ENCODE measurements at regions not wholly inside any gene's neighbourhood (a gene's known extent, or its start where the extent isn't known, plus 50 kb on each side); places are given as distances from the start of the nearest gene placed in this dataset.

GRCh38 chr10:6909905-6910560 is 330.0 kb upstream of the PRKCQ start:
- no peak for TF ChIP-seq ZNF488 (tag by site-specific recombination; IDR thresholded peaks at IDR 0.05)
- TF ChIP-seq ZNF23 (tag by site-specific recombination; IDR thresholded peaks at IDR 0.05; ENCODE audit: borderline replicate concordance) = no peak
- TF ChIP-seq ZNF791 (tag by site-specific recombination; IDR thresholded peaks at IDR 0.05) = no peak
- TF ChIP-seq ZNF549 (tag by site-specific recombination; IDR thresholded peaks at IDR 0.05) = no peak
- no peak for TF ChIP-seq ZNF639 (tag by site-specific recombination; IDR thresholded peaks at IDR 0.05)
- TF ChIP-seq ZNF311 (tag by site-specific recombination; IDR thresholded peaks at IDR 0.05; ENCODE audit: borderline replicate concordance) = no peak
- no peak for TF ChIP-seq GLI2 (tag by site-specific recombination; IDR thresholded peaks at IDR 0.05; ENCODE audit: borderline replicate concordance, low read depth)
- Histone ChIP-seq H3K36me3 (ENCODE audit: control insufficient read depth in 2 of 2, insufficient read depth in 1 of 2, low read length in 2 of 2) (no peaks in the 10 kb centered on the region), H3K4me3 (ENCODE audit: low read depth, low read length) (no peak overlapping the region), H3K9me3 (ENCODE audit: control insufficient read depth, insufficient read depth, low read depth, low read length) (no peaks in the 10 kb centered on the region), H3K4me1 (ENCODE audit: control insufficient read depth, insufficient read depth, low read length) (peaks cover 3% of the 10 kb centered on the region; the same call in 1 of the 2 replicates), H3K27ac (ENCODE audit: extremely low read depth, low read depth, low read length) (no peak overlapping the region)
- ChIA-PET CTCF (no interaction called here), POLR2A (no interaction called here)

DNA sequence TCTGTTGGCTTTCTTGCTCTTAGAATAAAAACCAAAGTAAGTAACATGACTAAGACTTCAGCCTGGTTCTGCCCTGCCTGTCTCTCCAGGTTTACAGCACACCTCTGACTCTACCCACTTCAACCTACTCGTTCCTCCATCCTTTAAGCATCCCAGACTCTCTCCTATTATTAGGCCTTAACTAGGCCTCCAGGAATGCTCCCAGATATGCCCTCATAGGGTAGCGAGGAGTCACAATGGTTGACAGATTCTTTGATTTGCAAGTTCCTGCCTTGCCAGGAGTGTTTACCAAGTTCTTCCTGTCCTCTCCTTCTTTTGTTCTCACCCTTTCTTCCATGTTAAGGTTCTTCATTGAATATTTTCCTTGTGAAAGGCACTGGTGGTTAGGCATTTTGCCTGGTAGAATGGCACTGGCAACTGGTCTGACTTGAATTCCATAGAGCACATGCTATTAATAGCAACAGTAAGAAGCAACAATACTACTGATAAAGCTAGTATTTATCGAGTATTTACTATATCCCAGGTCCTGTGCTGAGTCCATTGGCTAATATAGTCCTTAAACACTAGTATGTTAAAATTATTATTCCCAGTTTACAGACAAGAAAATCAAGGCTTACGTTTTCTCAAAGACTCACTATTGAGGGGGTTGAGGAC is 327.9 kb upstream of the PRKCQ start:
- ChIA-PET CTCF (no interaction called here), POLR2A (no interaction called here)
- TF ChIP-seq ZNF16 (tag by site-specific recombination; IDR thresholded peaks at IDR 0.05; ENCODE audit: low read depth) (no peak), ZNF121 (tag by site-specific recombination; IDR thresholded peaks at IDR 0.05) (no peak), ZNF561 (tag by site-specific recombination; IDR thresholded peaks at IDR 0.05; ENCODE audit: borderline replicate concordance) (no peak), ZNF433 (tag by site-specific recombination; IDR thresholded peaks at IDR 0.05; ENCODE audit: low read depth) (no peak), ZNF624 (tag by site-specific recombination; IDR thresholded peaks at IDR 0.05) (no peak), ZFP41 (tag by site-specific recombination; IDR thresholded peaks at IDR 0.05; ENCODE audit: borderline replicate concordance) (no peak), ZBTB21 (tag by site-specific recombination; IDR thresholded peaks at IDR 0.05) (no peak), ZNF560 (tag by site-specific recombination; IDR thresholded peaks at IDR 0.05; ENCODE audit: borderline replicate concordance) (no peak), ZNF174 (tag by site-specific recombination; IDR thresholded peaks at IDR 0.05) (no peak), ZNF837 (tag by site-specific recombination; IDR thresholded peaks at IDR 0.05) (no peak), ZNF221 (tag by site-specific recombination; IDR thresholded peaks at IDR 0.05; ENCODE audit: borderline replicate concordance) (no peak), ZNF488 (tag by site-specific recombination; IDR thresholded peaks at IDR 0.05) (no peak), ZBTB7A (tag by site-specific recombination; IDR thresholded peaks at IDR 0.05; ENCODE audit: low read depth) (no peak), ZNF350 (tag by site-specific recombination; IDR thresholded peaks at IDR 0.05) (no peak), YY2 (tag by site-specific recombination; IDR thresholded peaks at IDR 0.05) (no peak), ZNF623 (tag by site-specific recombination; IDR thresholded peaks at IDR 0.05) (no peak), ZNF184 (tag by site-specific recombination; IDR thresholded peaks at IDR 0.05) (no peak), CTCF (tag by site-specific recombination; IDR thresholded peaks at IDR 0.05) (no peak), ZNF555 (tag by site-specific recombination; conservative IDR thresholded peaks at IDR 0.05) (no peak)
- TF ChIP-seq, protein P1, sequence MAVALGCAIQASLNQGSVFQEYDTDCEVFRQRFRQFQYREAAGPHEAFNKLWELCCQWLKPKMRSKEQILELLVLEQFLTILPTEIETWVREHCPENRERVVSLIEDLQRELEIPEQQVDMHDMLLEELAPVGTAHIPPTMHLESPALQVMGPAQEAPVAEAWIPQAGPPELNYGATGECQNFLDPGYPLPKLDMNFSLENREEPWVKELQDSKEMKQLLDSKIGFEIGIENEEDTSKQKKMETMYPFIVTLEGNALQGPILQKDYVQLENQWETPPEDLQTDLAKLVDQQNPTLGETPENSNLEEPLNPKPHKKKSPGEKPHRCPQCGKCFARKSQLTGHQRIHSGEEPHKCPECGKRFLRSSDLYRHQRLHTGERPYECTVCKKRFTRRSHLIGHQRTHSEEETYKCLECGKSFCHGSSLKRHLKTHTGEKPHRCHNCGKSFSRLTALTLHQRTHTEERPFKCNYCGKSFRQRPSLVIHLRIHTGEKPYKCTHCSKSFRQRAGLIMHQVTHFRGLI (tag by site-specific recombination; IDR thresholded peaks at IDR 0.05) = no peak
- peaks cover 3% of the 10 kb centered on the region; the same call in 1 of the 2 replicates for H3K4me1 ChIP-seq (ENCODE audit: control insufficient read depth, insufficient read depth, low read length)
- no peak overlapping the region for H3K27ac ChIP-seq (ENCODE audit: extremely low read depth, low read depth, low read length)
- H3K36me3 ChIP-seq (ENCODE audit: control insufficient read depth in 2 of 2, insufficient read depth in 1 of 2, low read length in 2 of 2) = no peaks in the 10 kb centered on the region
- H3K4me3 ChIP-seq (ENCODE audit: low read depth, low read length) = no peak overlapping the region
- H3K9me3 ChIP-seq (ENCODE audit: control insufficient read depth, insufficient read depth, low read depth, low read length) = no peaks in the 10 kb centered on the region

Data from HEK293 (cell line).